Frontal cortex (tissue), 3 donors: ENCODE measurements at regions not wholly inside any gene's neighbourhood (a gene's known extent, or its start where the extent isn't known, plus 50 kb on each side); places are given as distances from the start of the nearest gene placed in this dataset.

ENCODE experiments used
- DNase-seq, 2 donors: peaks; one replicate each; pipeline ENCODE4 v3.0.0; 2012; ENCODE audit warnings: low spot score in 2 of 2
- FAIRE-seq: peaks from 2 replicates; lab custom pipeline; 2012; peaks lifted over from hg19 to GRCh38; lab: Jason Lieb, UNC
- donor health status: control.
- donor health status: control.
- donor health status: control.

- FAIRE-seq = no peak
Measured at GRCh38 chr2:64704161-64704560, 50.4 kb upstream of the SERTAD2 start.

GRCh38 chr2:64704996-64705395 is 51.3 kb upstream of the SERTAD2 start:
- DNase-seq = no peak
- FAIRE-seq = no peak

More at GRCh38 chr2:64704161-64704560, 50.4 kb upstream of the SERTAD2 start:
- DNase-seq = no peak

GRCh38 chr2:64707276-64707675 is 53.6 kb upstream of the SERTAD2 start:
- DNase-seq = no peak
- no peak for FAIRE-seq

- FAIRE-seq = no peak
- no peak for DNase-seq
Measured at GRCh38 chr2:64708829-64709228, 55.1 kb upstream of the SERTAD2 start.

- no peak for FAIRE-seq
- DNase-seq = no peak
Measured at GRCh38 chr2:64711252-64711800, 57.6 kb upstream of the SERTAD2 start.

- DNase-seq (no peak), FAIRE-seq (no peak)
Measured at GRCh38 chr2:64713686-64714085, 60.0 kb upstream of the SERTAD2 start.

- FAIRE-seq (no peak), DNase-seq (peak; percentile 24 to 28)
Measured at GRCh38 chr2:64716569-64716968, 62.9 kb upstream of the SERTAD2 start.

- FAIRE-seq (no peak), DNase-seq (no peak)
Measured at GRCh38 chr2:64718250-64718885, 64.7 kb upstream of the SERTAD2 start.

GRCh38 chr2:64720535-64721319 is 67.0 kb upstream of the SERTAD2 start:
- FAIRE-seq = no peak
- DNase-seq = no peak

- FAIRE-seq (no peak), DNase-seq (no peak)
Measured at GRCh38 chr2:64721320-64721623, 67.6 kb upstream of the SERTAD2 start.

GRCh38 chr2:64722291-64723044 is 68.8 kb upstream of the SERTAD2 start:
- DNase-seq (no peak), FAIRE-seq (peak; percentile 61)

GRCh38 chr2:64727013-64727767 is 73.5 kb upstream of the SERTAD2 start:
- FAIRE-seq (no peak), DNase-seq (no peak)

GRCh38 chr2:64727843-64728463 is 74.2 kb upstream of the SERTAD2 start:
- DNase-seq = no peak
- no peak for FAIRE-seq

GRCh38 chr2:64730551-64731262 is 77.0 kb upstream of the SERTAD2 start:
- DNase-seq (peak in 1 of 2 donors; percentile 39), FAIRE-seq (no peak)

GRCh38 chr2:64731263-64731643 is 77.5 kb upstream of the SERTAD2 start:
- no peak for DNase-seq
- no peak for FAIRE-seq

- no peak for FAIRE-seq
- no peak for DNase-seq
Measured at GRCh38 chr2:64731746-64732145, 78.0 kb upstream of the SERTAD2 start.

- no peak for FAIRE-seq
Measured at GRCh38 chr2:64732146-64732545, 78.4 kb upstream of the SERTAD2 start.

GRCh38 chr2:64735504-64735903 is 81.8 kb upstream of the SERTAD2 start:
- FAIRE-seq (no peak), DNase-seq (no peak)

More at GRCh38 chr2:64732146-64732545, 78.4 kb upstream of the SERTAD2 start:
- DNase-seq = no peak

GRCh38 chr2:64737547-64737946 is 83.8 kb upstream of the SERTAD2 start:
- DNase-seq (no peak), FAIRE-seq (no peak)
